ENCODE measurements at regions not wholly inside any gene's neighbourhood (a gene's known extent, or its start where the extent isn't known, plus 50 kb on each side); places are given as distances from the start of the nearest gene placed in this dataset.

DNA sequence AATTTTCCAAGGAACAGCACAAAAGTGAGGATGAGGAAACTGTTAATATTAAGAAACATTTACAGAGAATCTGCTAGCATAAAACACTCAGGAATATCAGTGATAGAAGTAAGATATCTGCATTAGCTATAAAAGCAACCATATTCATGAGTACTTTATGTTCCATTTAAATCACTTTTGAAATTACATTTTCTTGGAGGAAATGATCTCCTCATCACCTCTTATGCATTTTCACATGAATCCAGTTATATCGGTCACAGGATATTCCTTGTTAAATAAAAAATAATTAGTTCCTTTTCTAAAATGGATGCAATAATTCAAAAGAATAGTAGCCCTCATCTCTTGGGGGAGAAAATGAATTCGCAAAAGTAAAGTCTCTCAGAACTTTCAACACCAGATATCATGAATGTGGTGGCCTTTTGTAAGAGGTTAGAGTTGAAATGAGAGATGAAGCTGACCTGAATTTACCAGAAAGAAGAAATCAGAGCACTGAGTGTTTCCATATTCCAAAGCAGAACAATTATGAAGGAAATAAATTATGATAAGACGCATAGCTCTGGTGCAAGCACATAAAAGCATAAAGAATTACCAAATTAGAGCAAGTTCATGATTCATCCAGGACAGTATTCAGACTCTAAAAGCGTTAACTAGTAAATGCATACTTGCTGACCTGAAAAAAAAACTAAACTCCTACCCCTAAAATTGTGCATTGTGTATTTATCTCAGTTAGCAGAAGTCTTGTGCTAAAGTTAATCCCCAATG, 321.9 kb upstream of the CCDC54 start:
- no peak for DNase-seq

- DNase-seq, result no peak
These were observed 315.8 kb upstream of the CCDC54 start for GRCh38 chr3:107061466-107061865.

DNA sequence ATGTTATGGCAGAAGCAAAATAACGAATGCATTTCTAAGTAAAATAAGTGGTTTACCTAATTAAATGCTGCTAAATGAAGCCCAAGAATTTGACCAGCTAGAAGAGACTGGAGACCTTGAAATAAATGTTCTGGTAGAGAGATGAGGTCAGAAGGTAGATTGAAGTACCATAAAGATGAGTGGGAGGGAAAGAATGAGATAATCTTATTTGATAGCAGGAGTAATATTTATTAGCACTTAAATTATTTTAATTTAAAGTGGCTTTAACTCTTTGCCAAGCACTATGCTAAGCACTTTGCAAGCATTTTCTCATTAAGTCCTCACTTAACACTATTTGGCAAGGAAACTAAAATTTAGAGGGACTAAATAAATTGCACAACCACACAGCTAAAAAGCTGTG, 314.9 kb upstream of the CCDC54 start:
- no peak for DNase-seq

DNA sequence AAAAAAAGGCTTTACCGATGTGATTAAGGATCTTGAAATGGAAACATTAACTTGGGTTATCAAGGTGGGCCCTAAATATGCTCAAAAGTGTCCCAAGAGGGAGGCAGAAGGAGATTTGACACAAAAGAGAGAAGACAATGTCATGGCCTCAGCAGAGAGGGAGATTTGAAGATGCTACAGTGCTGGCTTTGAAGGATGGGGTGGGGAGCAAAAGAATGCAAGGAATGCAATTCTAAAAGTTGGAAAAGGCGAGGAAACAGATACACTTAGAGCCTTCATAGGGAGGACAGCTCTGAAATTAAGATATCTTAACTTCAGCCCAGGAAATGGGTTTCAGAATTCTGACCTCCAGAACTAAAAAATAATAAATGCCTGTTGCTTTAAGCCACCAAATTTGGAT, 314.5 kb upstream of the CCDC54 start:
- DNase-seq, result no peak

DNA sequence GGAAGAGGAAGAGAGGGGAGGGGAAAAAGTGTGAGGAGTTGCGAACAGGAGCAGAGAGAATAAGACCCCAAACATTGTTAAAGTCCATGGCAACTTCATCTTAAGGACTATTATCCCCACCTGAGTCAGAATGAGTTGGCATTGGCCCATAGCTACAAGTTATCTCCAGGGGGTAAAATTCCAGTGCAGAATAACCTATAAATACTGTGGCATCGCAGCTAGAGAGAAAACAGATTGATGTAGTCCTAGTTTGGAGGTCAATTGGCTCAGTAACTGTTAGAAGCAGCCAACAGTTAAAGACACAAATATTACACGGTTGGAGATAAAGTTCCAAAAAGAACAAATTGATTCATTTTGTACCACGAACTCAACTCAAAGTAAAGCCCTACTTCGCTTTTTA, 313.9 kb upstream of the CCDC54 start:
- DNase-seq, result no peak

DNA sequence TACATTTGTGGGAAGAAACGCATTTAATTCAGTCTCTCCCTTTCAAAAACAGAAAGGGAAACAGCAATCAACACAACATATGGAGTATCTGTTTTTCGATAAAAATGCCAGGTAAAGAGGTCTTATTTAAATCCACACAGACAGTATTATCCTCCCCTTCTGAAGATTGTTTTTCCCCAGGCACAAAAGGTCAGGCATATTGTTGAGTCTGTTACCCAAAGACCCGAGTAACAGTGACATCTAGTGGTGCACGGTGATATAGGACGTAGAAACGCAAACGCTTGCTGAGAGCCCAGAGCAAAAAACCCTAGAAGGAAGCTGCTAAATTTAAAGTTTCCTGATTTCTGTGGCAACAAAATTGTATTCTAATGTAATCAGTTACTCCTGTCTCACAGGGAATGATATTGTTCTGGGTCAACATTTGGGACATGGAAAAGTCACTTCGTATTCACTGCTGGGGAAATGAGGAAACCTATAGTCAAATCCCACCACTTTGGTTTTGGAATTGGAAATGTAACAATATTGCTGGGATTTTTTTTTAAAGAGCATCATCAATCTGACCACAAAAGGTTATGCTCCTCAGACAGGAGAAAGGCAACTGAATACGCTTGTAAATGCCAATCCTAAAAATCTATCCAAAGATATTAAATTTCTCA, 312.7 kb upstream of the CCDC54 start:
- peak; percentile 96 to 99 for DNase-seq

- DNase-seq, result peak; percentile 96 to 97
These were observed 312.0 kb upstream of the CCDC54 start for GRCh38 chr3:107065094-107065861.

GRCh38 chr3:107067421-107067820, 309.8 kb upstream of the CCDC54 start:
- DNase-seq, result no peak

DNA sequence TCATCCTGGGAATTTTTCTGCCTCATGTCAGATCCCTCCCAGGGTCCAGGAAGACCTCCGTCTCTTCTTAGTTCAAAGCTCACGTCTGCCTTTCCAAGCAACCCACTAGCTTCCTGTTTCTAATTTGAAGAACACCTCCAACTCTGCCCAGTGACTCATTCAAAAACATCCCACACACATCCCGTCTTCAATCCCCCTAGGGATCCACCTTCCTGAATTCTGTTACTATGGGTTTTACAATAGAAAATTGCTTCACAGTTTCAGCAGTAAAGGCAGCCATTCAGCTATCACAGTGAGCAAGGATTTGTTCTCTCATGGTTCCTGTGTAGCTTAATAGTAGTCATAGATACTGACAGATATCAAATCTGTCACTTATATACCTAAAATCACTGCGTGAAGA, 308.3 kb upstream of the CCDC54 start:
- DNase-seq, result no peak

DNA sequence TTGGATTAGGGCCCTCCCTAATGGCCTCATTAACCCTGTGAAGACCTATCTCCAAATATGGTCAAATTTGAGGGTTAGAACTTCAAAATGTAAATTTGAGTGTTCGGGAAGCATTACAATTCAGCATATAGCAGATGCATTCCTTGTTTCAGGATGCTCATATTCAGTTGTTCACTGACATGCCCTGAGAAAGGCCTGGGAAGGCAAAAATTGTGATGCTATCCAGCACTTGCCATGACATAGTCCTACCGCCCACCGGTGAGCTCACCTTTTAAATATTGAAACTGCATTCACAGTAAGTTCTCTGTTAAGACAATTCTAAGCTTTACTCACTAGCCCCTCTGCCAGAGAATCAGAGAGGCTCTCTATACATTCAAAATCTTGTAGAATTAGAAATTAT, 300.3 kb upstream of the CCDC54 start:
- no peak for DNase-seq

GRCh38 chr3:107077391-107077790, 299.8 kb upstream of the CCDC54 start:
- DNase-seq, result no peak

GRCh38 chr3:107082527-107082926, 294.7 kb upstream of the CCDC54 start:
- no peak for DNase-seq

- DNase-seq, result no peak
These were observed 292.0 kb upstream of the CCDC54 start for GRCh38 chr3:107085261-107085660.

GRCh38 chr3:107092121-107092520, 285.1 kb upstream of the CCDC54 start:
- no peak for DNase-seq

GRCh38 chr3:107098864-107099263, 278.4 kb upstream of the CCDC54 start:
- no peak for DNase-seq

- DNase-seq, result no peak
These were observed 277.1 kb upstream of the CCDC54 start for GRCh38 chr3:107100137-107100536.

GRCh38 chr3:107100573-107100972, 276.7 kb upstream of the CCDC54 start:
- no peak for DNase-seq

DNA sequence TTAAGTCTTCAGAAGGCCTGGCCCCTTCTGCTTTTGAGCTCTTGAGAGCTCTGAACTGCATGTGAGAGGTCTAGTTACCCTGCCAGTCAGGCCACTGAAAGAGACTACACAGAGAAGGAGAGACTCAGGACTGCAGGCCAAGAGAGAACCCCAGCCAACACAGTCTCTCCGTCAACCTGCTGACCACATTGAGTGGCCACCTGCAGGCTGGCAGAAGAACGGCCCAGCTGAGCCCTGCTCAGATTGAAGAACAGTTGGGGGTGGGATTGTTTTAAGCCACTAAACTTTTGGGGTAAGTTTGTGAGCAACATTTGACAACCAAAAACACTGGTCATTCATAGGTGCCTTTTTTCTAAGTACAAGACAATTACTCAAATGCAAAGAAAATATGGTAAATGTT, 273.5 kb upstream of the CCDC54 start:
- DNase-seq, result no peak

GRCh38 chr3:107106316-107106715, 270.9 kb upstream of the CCDC54 start:
- DNase-seq, result no peak

DNA sequence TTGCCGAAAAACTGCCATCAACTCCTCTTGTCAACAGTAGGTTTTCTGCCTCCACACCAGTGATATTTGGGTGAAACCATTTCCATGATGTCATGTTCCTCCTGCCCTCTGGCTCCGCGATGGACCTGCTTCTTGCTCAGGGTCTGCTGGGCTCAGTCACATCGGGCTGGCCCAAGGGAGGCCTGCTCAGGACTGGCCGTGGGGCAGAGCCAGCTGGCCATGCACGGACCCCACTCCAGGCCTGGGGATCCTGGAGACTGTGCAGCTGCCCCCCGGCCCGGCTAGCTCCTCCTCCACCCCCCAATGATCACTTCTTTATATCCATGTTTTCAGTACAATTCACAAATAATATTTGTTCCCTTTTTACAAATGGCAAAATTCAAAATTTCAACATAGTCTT, 270.3 kb upstream of the CCDC54 start:
- no peak for DNase-seq

- DNase-seq, result no peak
These were observed 266.5 kb upstream of the CCDC54 start for GRCh38 chr3:107110596-107111305.

- no peak for DNase-seq
These were observed 265.4 kb upstream of the CCDC54 start for GRCh38 chr3:107111872-107112271.

GRCh38 chr3:107112356-107112755, 264.9 kb upstream of the CCDC54 start:
- DNase-seq, result no peak
